ENCODE measurements at regions not wholly inside any gene's neighbourhood (a gene's known extent, or its start where the extent isn't known, plus 50 kb on each side); places are given as distances from the start of the nearest gene placed in this dataset.
"Not testable (repeated sequence)": the region's sequence is repeated elsewhere in the genome, so short reads cannot be mapped to it uniquely, and the experiment has no call there.

GRCh38 chr5:136740228-136740627 is 374.9 kb upstream of the TRPC7 start:
- DNase-seq = no peak

- DNase-seq = not testable (repeated sequence)
These were observed 373.9 kb upstream of the TRPC7 start for GRCh38 chr5:136739271-136739670.

DNA sequence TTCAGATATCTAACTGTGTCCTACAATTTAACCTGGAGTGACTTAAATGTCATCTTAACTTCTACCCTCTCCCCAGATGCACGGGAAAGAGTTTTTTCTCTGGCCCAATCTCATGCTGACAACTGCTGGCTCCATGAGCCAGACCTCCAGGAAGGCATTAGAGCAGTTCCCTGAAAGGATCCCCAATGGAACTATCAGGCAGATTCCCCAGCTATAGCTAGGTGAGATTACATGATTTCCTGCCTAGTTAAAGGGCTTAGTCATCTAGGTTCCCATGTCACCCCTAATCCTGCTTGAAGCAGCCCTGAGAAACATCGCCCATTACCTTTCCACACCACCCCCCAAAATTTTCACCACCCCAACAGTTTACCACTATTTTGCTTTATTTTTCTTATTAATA is 373.5 kb upstream of the TRPC7 start:
- DNase-seq = no peak

DNA sequence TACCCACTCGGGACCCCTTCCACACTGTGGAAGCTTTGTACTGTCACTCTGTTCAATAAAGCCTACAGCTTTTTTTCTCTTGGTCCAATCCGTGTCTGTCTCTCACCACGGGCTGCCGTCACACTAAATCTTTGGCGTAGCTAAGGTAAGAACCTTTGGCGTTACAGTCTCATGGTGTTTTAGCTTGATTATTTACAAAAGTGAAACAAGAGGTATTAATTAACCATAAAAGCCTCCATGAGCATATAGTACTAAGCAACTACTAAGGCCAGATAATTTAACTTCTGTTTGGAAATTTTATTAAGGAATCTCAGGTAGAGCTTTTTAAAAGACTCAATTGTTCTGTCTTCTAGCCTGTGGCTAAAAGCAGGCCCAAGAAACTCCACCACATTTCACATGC is 370.7 kb upstream of the TRPC7 start:
- no peak for DNase-seq

GRCh38 chr5:136735611-136736010 is 370.3 kb upstream of the TRPC7 start:
- not testable (repeated sequence) for DNase-seq

DNA sequence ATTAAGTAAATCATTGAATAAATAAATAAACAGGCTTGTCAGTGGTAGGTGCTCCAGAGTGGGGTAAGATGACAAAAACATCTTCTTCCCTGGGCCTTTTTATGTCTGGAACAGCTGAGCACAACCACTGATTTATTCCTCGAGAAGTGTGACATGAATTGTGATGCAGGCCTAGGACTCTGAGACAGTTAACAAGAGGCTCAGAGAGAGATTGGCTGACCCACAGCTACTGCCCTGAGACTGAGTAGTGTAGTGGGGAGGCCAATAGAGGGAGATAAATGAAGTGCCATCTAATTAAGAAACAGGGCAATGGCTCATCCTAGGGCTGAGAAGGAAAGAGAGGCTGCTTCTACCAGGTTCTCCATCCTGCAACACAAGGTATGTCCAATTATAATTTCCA is 369.3 kb upstream of the TRPC7 start:
- no peak for DNase-seq

DNA sequence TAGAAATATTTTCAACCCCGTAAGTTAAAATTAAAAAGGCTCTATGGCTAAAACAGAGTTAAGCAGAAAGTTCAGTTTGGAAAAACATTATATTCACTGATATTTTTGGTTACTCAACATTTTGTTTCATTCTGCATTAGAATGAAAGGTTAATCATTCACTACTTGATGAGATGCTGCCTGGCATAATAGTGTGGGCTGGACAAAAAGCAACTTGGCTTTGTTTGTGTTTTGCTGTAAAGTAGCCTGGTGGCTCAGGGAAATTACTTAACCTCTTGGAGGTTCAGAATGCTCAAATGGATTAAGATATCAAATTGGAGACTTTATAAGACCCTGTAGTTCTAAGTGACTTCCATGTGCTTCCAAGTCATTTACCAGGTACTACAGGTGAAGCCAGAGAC is 367.4 kb upstream of the TRPC7 start:
- no peak for DNase-seq

DNA sequence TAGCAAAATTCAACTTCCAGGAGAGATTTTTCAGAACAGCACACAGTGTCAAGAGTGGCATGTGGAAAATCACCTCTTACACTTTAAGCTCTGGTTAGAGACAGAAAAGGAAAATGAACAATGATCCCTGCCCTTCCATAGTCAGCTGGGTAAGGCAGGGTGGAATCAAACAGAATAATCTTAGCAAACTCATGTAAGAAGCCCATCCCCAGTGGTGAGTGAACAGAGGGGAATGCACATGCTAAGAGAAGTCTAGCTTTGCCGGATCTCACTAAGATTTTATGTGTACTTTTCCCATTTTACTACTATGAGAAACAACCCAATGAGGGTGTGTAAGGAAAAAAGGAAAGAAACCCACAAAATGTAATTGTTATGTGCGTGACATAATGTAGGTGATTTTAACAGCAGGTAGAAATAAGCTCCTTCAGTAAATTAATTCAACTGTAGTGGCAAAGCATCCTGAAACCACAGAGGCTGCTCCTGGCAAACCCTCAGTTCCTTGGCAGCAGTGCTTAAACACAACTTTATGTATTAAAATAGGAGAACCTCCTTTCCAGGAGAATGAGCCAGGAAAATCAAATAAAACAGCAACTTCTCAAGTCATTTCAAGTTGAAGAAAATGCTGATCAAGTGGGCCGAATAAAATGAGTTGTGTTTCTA is 366.0 kb upstream of the TRPC7 start:
- peak in 2 of 3 donors; percentile 6 to 37 for DNase-seq

GRCh38 chr5:136730426-136730825 is 365.1 kb upstream of the TRPC7 start:
- no peak for DNase-seq

DNA sequence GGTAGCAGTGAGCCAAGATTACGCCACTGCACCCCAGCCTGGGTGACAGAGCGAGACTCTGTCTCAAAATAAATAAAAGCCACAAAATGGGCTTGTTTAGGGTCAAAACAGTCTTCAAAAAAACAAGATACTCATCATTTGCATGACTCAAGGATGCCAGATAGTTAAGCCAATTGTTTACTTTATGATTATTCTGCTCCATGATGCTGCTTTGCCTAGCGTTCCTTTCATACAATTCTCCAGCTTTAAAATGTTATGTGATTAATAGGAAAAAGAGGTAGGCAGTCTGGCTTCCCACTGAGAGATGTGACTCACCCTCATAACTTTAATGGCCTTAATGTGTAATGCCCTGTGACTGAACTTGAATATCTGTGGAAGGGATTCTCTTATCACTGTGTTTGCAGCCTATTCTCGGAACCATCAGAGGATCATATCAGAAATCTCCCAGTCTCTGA is 364.6 kb upstream of the TRPC7 start:
- peak in 1 of 3 donors; percentile 79 for DNase-seq

DNA sequence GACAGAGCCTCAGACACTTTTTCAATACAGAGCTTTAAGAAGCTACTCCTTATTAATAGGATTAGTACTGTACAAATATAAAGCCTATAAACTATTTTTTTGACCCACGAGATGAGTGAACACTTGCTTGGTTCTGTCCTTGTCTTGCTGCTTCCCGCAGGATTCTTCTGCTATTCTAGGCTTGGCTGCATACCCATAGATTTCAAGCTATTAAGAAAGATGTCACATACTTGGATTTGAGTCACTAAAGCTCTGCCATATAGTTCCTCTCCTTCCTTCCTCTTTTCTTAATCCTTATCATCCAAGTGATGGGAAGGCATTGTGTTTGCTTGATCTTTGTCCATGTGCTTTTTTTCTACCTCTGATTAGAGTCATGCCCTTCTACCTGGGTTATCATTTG is 361.2 kb upstream of the TRPC7 start:
- DNase-seq = no peak

DNA sequence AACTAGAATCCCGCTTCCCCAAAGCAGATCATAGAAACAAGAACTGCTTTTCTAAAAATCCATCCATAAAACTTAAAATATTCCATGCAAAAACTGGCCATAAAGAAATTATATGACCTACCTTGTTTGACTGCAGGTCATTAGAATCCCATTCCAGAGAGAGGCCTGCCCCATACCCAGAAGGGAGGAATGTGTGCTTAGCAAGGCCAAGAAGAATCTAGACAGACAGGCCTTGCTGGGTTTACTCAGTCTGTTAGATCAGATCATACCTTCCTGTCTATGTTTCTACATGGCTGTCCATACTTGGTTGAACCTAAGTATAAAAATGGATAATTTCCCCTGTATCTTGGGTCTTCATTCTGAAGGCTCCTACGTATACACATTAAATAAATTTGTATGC is 358.8 kb upstream of the TRPC7 start:
- no peak for DNase-seq

- no peak for DNase-seq
These were observed 357.2 kb upstream of the TRPC7 start for GRCh38 chr5:136722581-136722980.

- DNase-seq = no peak
These were observed 356.7 kb upstream of the TRPC7 start for GRCh38 chr5:136722086-136722485.

DNA sequence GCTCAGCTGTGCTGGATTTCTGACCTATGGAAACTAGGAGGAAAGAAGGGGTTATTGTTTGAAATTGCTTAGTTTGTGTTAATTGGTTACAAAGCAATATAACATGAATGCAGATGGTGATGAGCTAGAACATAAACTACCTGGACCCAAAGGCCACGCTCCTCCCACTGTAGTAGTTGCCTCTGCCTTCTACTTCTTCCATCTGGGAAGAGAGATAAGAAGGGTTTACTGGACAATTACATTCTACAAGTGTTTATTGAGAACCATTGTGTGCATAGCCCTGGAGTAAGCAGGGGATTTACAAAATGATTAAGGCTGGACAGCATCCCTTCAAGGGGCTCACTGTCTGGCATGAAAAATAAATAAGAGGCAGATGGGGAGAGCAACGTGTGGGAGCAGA is 355.3 kb upstream of the TRPC7 start:
- DNase-seq = no peak

DNA sequence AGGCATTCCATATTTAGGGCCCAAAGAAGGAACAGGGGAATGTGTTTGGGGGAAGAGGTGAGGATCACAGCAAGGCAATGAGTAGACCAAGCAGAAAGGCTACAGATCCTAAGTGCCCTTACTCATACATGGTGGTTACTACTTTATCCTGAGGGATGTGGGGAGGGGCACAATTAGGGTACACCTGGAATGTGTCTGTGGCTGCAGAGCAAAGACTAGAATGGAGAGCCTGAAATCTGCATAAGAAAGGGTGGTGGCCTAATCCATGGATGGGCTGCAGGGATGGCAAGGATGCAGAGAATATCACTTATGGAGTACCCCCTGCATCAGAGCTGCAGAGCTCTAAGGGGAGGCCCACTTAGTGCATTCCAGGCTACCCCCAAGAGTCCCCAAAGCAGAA is 352.6 kb upstream of the TRPC7 start:
- no peak for DNase-seq

DNA sequence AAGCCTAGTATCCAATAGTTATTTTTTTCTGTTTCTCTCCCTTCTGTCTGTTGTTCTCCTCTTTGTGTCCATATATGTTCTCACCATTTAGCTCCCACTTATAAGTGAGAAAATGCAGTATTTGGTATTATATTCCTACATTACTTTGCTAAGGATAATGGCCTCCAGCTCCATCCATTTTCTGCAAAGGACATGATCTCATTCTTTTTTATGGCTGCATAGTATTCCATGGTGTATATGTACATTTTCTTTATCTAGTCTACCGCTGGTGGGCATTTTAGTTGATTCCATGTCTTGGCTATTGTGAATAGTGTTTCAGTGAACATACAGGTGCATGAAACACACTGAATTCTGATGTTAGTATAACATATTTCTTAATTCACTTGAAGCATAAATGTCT is 348.9 kb upstream of the TRPC7 start:
- DNase-seq = no peak

- DNase-seq = no peak
These were observed 347.3 kb upstream of the TRPC7 start for GRCh38 chr5:136712628-136713027.

DNA sequence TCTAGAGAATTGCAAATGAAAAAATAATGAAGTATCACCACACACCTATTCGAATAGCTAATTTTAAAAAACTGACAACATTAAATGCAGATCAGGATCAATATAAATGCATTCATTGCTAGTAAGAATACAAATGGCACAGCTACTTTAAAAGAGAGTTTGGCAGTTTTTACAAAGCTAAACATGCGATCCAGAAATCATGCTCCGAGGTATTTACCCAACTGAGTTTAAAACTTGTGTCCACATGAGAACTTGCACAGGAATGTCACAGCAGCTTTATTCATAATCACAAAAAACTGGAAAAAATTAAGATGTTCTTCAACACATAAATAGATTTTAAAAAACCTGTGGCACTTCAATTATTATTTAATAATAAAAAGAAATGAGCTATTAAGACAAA is 345.5 kb upstream of the TRPC7 start:
- no peak for DNase-seq

GRCh38 chr5:136703706-136704105 is 338.4 kb upstream of the TRPC7 start:
- no peak for DNase-seq

- no peak for DNase-seq
These were observed 337.7 kb upstream of the TRPC7 start for GRCh38 chr5:136703036-136703435.

- DNase-seq = no peak
These were observed 335.8 kb upstream of the TRPC7 start for GRCh38 chr5:136701191-136701590.

- no peak for DNase-seq
These were observed 334.3 kb upstream of the TRPC7 start for GRCh38 chr5:136699651-136700050.

DNA sequence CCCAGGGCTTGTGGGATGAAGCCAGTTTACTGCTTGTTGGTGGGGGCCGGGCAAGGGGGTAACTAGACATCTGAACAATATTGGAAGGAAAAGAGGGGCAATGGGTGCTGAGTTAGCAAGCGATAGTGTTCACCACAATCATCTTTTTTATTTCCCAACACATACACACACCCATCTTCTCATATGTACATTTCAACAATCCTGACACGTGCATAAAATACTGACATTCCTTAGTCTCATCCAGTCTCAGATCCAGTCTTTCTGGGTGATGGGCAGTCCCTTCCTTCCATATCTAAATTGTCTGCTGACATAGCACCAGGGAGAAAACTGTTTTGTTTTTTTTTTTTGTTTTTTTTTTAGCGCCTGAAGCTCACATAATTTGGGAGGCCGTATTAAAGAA is 333.6 kb upstream of the TRPC7 start:
- no peak for DNase-seq

- DNase-seq = no peak
These were observed 328.9 kb upstream of the TRPC7 start for GRCh38 chr5:136694258-136694657.

Data from muscle of back (tissue), 3 donors.